Esophagus squamous epithelium (tissue), 5 donors: ENCODE measurements at regions not wholly inside any gene's neighbourhood (a gene's known extent, or its start where the extent isn't known, plus 50 kb on each side); places are given as distances from the start of the nearest gene placed in this dataset.

Source experiments
- DNase-seq: peaks from one replicate; lab custom pipeline; 2025; lab: John Stamatoyannopoulos, UW
- H3K27ac ChIP-seq, 4 donors: fragments of 200-600 bp; sonication (generic); one replicate each; pipeline ENCODE4 v1.5.1; 2016 to 2019; ENCODE audit warnings: mild to moderate bottlenecking in 1 of 4
- H3K27me3 ChIP-seq, 4 donors: fragments of 200-600 bp; sonication (generic); 1 replicate in 3 of 4; 2 replicates in 1 of 4; pipeline versions ENCODE4 v1.5.1 to v1.6.0; 2017 to 2021; ENCODE audit warnings: antibody characterized with exemption in 1 of 4
- H3K36me3 ChIP-seq, 3 donors: fragments of 200-600 bp; sonication (generic); one replicate each; pipeline ENCODE4 v1.5.1; 2016 to 2019
- H3K4me1 ChIP-seq, 3 donors: fragments of 200-600 bp; sonication (generic); one replicate each; pipeline ENCODE4 v1.5.1; 2017 to 2019
- H3K4me3 ChIP-seq, 4 donors: fragments of 200-600 bp; sonication (generic); 1 replicate in 3 of 4; 2 replicates in 1 of 4; pipeline ENCODE4 v1.5.1; 2016 to 2019; ENCODE audit warnings: mild to moderate bottlenecking in 2 of 4, moderate library complexity in 1 of 4
- H3K9me3 ChIP-seq, 3 donors: fragments of 200-600 bp; sonication (generic); one replicate each; pipeline ENCODE4 v1.5.1; 2016 to 2019
- CTCF ChIP-seq, 6 experiments: fragments of 450-650 bp in 4 of 6; fragments of 200-600 bp in 2 of 6; sonication (generic) in 2 of 6; IDR thresholded peaks; one replicate each; pipeline ENCODE4 v1.5.1; 2016 to 2019; ENCODE audit warnings: antibody characterized with exemption in 6 of 6, mild to moderate bottlenecking in 4 of 6, moderate library complexity in 4 of 6
- POLR2A ChIP-seq, 4 donors: fragments of 450-650 bp; IDR thresholded peaks; one replicate each; pipeline ENCODE4 v1.6.1; 2017; ENCODE audit warnings: antibody characterized with exemption in 4 of 4, mild to moderate bottlenecking in 4 of 4, moderate library complexity in 3 of 4
- WGBS, 2 donors: methylation state at CpG; one replicate each; pipeline ENCODE4 v1.1.5; 2018; 5-methylcytosine and 5-hydroxymethylcytosine counted together
- intact Hi-C: fragments of 100-400 bp; cut with DNase I; formaldehyde crosslinking; loops from one replicate; pipeline ENCODE4 v1.15.0; 2022
- donor health status: DM: yes; HTN: yes; CAD: no.

- no peak for DNase-seq
- Histone ChIP-seq H3K4me3 (no peak overlapping the region), H3K9me3 (no peaks in the 10 kb centered on the region), H3K36me3 (no peaks in the 10 kb centered on the region), H3K27ac (no peak overlapping the region), H3K27me3 (no peaks in the 10 kb centered on the region), H3K4me1 (peaks cover 0 to 19% (median 5%) of the 10 kb centered on the region in 3 donors)
- intact Hi-C loops, result no loop called here
- TF ChIP-seq POLR2A (IDR thresholded peaks at IDR 0.05), result no peak
- no peak for TF ChIP-seq CTCF (IDR thresholded peaks at IDR 0.05)
Measured at GRCh38 chr6:22357724-22358189, 60.9 kb upstream of the PRL start.

DNA sequence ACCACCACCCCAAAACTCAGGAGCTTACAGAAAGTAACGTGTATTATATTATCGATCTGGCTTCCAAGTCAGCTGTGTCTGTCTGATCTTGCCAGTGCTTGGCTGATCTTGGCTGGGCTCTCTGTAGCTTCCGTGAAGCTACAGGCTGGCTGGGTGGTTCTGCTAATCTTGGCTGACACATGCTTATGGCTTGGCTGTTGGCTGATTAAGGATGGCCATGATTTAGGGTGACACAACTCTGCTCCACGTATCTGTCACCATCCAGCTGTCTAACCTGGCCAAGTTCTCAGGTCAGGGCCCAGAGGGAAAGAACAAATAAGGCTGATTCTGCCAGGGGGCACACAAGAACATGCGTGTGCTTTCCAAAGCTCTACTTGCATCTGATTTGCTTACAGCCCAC, 64.7 kb upstream of the PRL start:
- H3K9me3 ChIP-seq, result no peaks in the 10 kb centered on the region
- H3K27me3 ChIP-seq, result no peaks in the 10 kb centered on the region
- DNase-seq, result no peak
- WGBS, 2 donors, result 34 to 49% methylated on average over 5 of the region's 5 CpGs
- H3K27ac ChIP-seq, result peak overlapping the region in 3 of 4 donors; percentile 15 to 59 (median 40)
- TF ChIP-seq POLR2A (IDR thresholded peaks at IDR 0.05) (no peak), CTCF (IDR thresholded peaks at IDR 0.05) (no peak)
- intact Hi-C loops, result no loop called here
- no peak overlapping the region for H3K4me3 ChIP-seq
- peaks cover 16 to 34% (median 18%) of the 10 kb centered on the region in 3 donors for H3K4me1 ChIP-seq
- no peaks in the 10 kb centered on the region for H3K36me3 ChIP-seq

DNA sequence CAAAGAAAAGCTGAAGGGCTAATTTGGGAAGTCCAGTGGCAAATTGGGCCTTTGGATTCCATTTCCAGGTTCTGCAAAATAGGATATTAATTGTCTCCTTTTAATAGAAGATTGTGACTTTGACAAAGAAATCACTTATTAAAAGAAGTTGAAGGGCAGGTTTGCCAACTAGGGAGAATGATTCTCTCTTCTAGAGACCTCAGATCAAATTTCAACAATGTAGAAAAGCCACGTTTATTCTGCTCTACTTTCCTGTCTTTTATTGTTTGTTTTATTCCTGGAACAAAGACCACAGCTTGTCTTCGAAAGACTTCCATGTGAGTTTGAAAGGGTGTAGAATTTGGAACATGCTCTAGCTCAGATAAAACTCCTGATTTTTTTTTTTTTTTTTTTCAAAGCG, 65.5 kb upstream of the PRL start:
- 20 to 38% methylated on average over 3 of the region's 3 CpGs for WGBS, 2 donors
- H3K4me3 ChIP-seq, result no peak overlapping the region

DNA sequence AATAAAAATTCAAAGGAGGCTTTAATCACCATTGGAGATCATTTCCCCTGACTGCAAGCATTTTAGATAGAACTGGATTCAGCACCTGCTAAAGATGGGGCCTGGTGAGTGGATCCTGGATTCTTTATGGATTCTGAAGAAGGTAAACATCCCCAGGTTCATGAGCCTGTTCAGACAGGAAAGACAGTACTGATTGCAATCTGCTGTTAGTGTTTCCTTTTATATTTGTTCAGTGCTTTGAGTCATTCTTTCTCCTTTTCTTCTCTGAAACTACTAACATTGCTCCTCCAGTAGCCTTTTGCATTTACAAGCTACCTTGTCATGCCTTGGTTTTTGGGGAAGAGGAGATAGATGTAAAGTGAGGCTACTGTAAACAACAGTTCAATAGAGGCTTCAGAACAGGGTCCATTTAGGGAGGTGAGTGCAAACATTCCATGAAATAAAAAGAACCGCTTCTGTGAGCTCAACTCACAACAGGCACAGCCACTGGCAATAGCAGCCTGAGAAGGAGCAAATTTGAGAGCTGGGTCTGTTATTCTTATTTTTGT, 66.4 kb upstream of the PRL start:
- H3K27me3 ChIP-seq, result no peaks in the 10 kb centered on the region
- peak overlapping the region in 3 of 4 donors; percentile 28 to 59 (median 40) for H3K27ac ChIP-seq
- no peak overlapping the region for H3K4me3 ChIP-seq
- peaks cover 16 to 42% (median 24%) of the 10 kb centered on the region in 3 donors for H3K4me1 ChIP-seq
- intact Hi-C loops, result no loop called here
- H3K36me3 ChIP-seq, result no peaks in the 10 kb centered on the region
- 42 to 50% methylated on average over 1 of the region's 1 CpG for WGBS, 2 donors
- no peaks in the 10 kb centered on the region for H3K9me3 ChIP-seq
- TF ChIP-seq CTCF (IDR thresholded peaks at IDR 0.05) (no peak), POLR2A (IDR thresholded peaks at IDR 0.05) (no peak)
- no peak for DNase-seq

More for the DNA sequence above, 65.5 kb upstream of the PRL start:
- DNase-seq, result no peak
- no peaks in the 10 kb centered on the region for H3K9me3 ChIP-seq
- TF ChIP-seq CTCF (IDR thresholded peaks at IDR 0.05) (no peak), POLR2A (IDR thresholded peaks at IDR 0.05) (no peak)
- H3K27me3 ChIP-seq, result no peaks in the 10 kb centered on the region
- H3K27ac ChIP-seq, result peak overlapping the region in 3 of 4 donors; percentile 15 to 59 (median 40)
- intact Hi-C loops, result no loop called here
- peaks cover 16 to 42% (median 24%) of the 10 kb centered on the region in 3 donors for H3K4me1 ChIP-seq
- H3K36me3 ChIP-seq, result no peaks in the 10 kb centered on the region

GRCh38 chr6:22363714-22364239, 66.9 kb upstream of the PRL start:
- no peaks in the 10 kb centered on the region for H3K36me3 ChIP-seq
- H3K4me1 ChIP-seq, result peaks cover 16 to 42% (median 24%) of the 10 kb centered on the region in 3 donors
- no peaks in the 10 kb centered on the region for H3K9me3 ChIP-seq
- no peaks in the 10 kb centered on the region for H3K27me3 ChIP-seq
- H3K4me3 ChIP-seq, result no peak overlapping the region
- intact Hi-C loops, result no loop called here
- no peak for DNase-seq
- H3K27ac ChIP-seq, result peak overlapping the region in 3 of 4 donors; percentile 28 to 59 (median 40)
- 24 to 43% methylated on average over 4 of the region's 4 CpGs for WGBS, 2 donors
- TF ChIP-seq CTCF (IDR thresholded peaks at IDR 0.05) (no peak), POLR2A (IDR thresholded peaks at IDR 0.05) (no peak)
